B cell (primary cell): ENCODE measurements at regions not wholly inside any gene's neighbourhood (a gene's known extent, or its start where the extent isn't known, plus 50 kb on each side); places are given as distances from the start of the nearest gene placed in this dataset.
"Not testable (repeated sequence)": the region's sequence is repeated elsewhere in the genome, so short reads cannot be mapped to it uniquely, and the experiment has no call there.

Experiments used
- ATAC-seq: fragments of 200-7000 bp; cut with Tn5 transposase; one replicate; pipeline ENCODE4 v1.10.0; 2021; ENCODE audit warnings: low read depth, mild to moderate bottlenecking, moderate number of reproducible peaks, moderate library complexity
- CTCF ChIA-PET: fragments of 350-600 bp; sonication (Branson Sonifier 250); formaldehyde crosslinking; loops from one replicate; lab custom pipeline; 2021; ENCODE audit warnings: antibody characterized with exemption, inconsistent platforms; lab: Charles Lee
- POLR2A ChIA-PET: fragments of 350-600 bp; sonication (Branson Sonifier 250); formaldehyde crosslinking; loops from one replicate; lab custom pipeline; 2021; ENCODE audit warnings: antibody characterized with exemption; lab: Charles Lee
- DNase-seq: peaks from one replicate; pipeline ENCODE4 v3.0.0; 2013
- H2AFZ ChIP-seq: 2 replicates; pipeline ENCODE4 v1.6.1; 2012; ENCODE audit warnings: mild to moderate bottlenecking, low read depth, low read length; ENCODE audit not compliant: insufficient read depth, poor library complexity, severe bottlenecking
- H3K27ac ChIP-seq, 2 donors: 1 replicate in 1 of 2; 2 replicates in 1 of 2; pipeline ENCODE4 v1.5.1; 2012 to 2013; ENCODE audit warnings: low read length in 2 of 2, mild to moderate bottlenecking in 2 of 2, moderate library complexity in 1 of 2
- H3K27me3 ChIP-seq, 4 experiments: fragments of 200-600 bp in 1 of 4; sonication (generic) in 1 of 4; replicated peaks in 1 of 4; 1 replicate in 2 of 4; 2 replicates in 2 of 4; pipeline versions ENCODE4 v1.6.1 to v1.7.0; 2013 to 2016; ENCODE audit warnings: low read length in 3 of 4, mild to moderate bottlenecking in 2 of 4, mixed read lengths in 1 of 4, moderate library complexity in 1 of 4; ENCODE audit not compliant: insufficient read depth in 4 of 4, control insufficient read depth in 3 of 4; ENCODE audit errors: control extremely low read depth in 1 of 4
- H3K36me3 ChIP-seq, 2 experiments: replicated peaks in 1 of 2; 1 replicate in 1 of 2; 2 replicates in 1 of 2; pipeline versions ENCODE4 v1.6.1 to v1.7.1; 2013; ENCODE audit warnings: low read length in 1 of 2; ENCODE audit not compliant: insufficient read depth in 2 of 2, control insufficient read depth in 1 of 2; ENCODE audit errors: control extremely low read depth in 1 of 2, extremely low read depth in 1 of 2
- H3K4me1 ChIP-seq, 2 donors: fragments of 200-600 bp in 1 of 2; sonication (generic) in 1 of 2; 1 replicate in 1 of 2; 2 replicates in 1 of 2; pipeline versions ENCODE4 v1.5.1 to v1.6.1; 2013 to 2017; ENCODE audit warnings: low read length in 2 of 2; ENCODE audit not compliant: control insufficient read depth in 2 of 2, insufficient read depth in 2 of 2
- H3K4me2 ChIP-seq: replicated peaks from 2 replicates; pipeline ENCODE3; 2012; ENCODE audit warnings: mild to moderate bottlenecking, low read depth, low read length; ENCODE audit not compliant: poor library complexity, severe bottlenecking
- H3K4me3 ChIP-seq, 5 experiments: fragments of 200-600 bp in 1 of 5; sonication (generic) in 1 of 5; 1 replicate in 3 of 5; 2 replicates in 2 of 5; pipeline versions ENCODE4 v1.5.1 to v1.7.0; 2011 to 2016; ENCODE audit warnings: low read length in 4 of 5, mild to moderate bottlenecking in 4 of 5, low read depth in 2 of 5, control low read depth in 1 of 5, moderate library complexity in 1 of 5; ENCODE audit not compliant: insufficient read depth in 1 of 5; ENCODE audit errors: control extremely low read depth in 1 of 5, extremely low read depth in 1 of 5
- H3K79me2 ChIP-seq: fragments of 200-600 bp; sonication (generic); one replicate; pipeline ENCODE4 v1.6.0; 2016; ENCODE audit warnings: low read length; ENCODE audit not compliant: control insufficient read depth, insufficient read depth
- H3K9ac ChIP-seq: fragments of 200-600 bp; sonication (generic); 2 replicates; pipeline ENCODE4 v1.6.1; 2017; ENCODE audit warnings: mild to moderate bottlenecking, low read length, moderate library complexity
- H3K9me3 ChIP-seq, 3 donors: one replicate each; pipeline versions ENCODE4 v1.6.1 to v1.7.1; 2013; ENCODE audit warnings: low read length in 2 of 3; ENCODE audit not compliant: control insufficient read depth in 2 of 3, insufficient read depth in 1 of 3; ENCODE audit errors: control extremely low read depth in 1 of 3
- H4K20me1 ChIP-seq: 2 replicates; pipeline ENCODE4 v1.6.0; 2012; ENCODE audit warnings: mild to moderate bottlenecking, low read length; ENCODE audit not compliant: insufficient read depth, control insufficient read depth, poor library complexity, severe bottlenecking
- H3K27ac Mint-ChIP-seq: one replicate; pipeline ENCODE4 v1.8.0; 2021; ENCODE audit warnings: mixed read lengths
- H3K27me3 Mint-ChIP-seq: one replicate; pipeline ENCODE4 v1.8.0; 2021; ENCODE audit warnings: mixed read lengths
- H3K4me1 Mint-ChIP-seq: one replicate; pipeline ENCODE4 v1.8.0; 2021; ENCODE audit warnings: mixed read lengths
- H3K4me3 Mint-ChIP-seq: one replicate; pipeline ENCODE4 v1.8.0; 2021; ENCODE audit warnings: mixed read lengths
- H3K9me3 Mint-ChIP-seq: one replicate; pipeline ENCODE4 v1.8.0; 2022; ENCODE audit warnings: mixed read lengths; ENCODE audit not compliant: insufficient read depth
- WGBS: methylation state at CpG from one replicate; pipeline ENCODE4 v1.1.5; 2013; ENCODE audit warnings: missing lambda C conversion rate; ENCODE audit not compliant: insufficient coverage; 5-methylcytosine and 5-hydroxymethylcytosine counted together
- intact Hi-C: fragments of 100-400 bp; cut with micrococcal nuclease; formaldehyde crosslinking; loops from one replicate; pipeline ENCODE4 v1.10.0; 2022

GRCh38 chr15:24518772-24519171 lies 156.8 kb upstream of the NPAP1 start:
- H3K4me1 Mint-ChIP-seq, H3K4me2 ChIP-seq, H3K9me3 Mint-ChIP-seq, H3K4me3 ChIP-seq, H3K79me2 ChIP-seq, H3K27ac ChIP-seq, H3K27me3 ChIP-seq, H3K9ac ChIP-seq, H2AFZ ChIP-seq, CTCF ChIA-PET, intact Hi-C loops, H3K4me3 Mint-ChIP-seq, H4K20me1 ChIP-seq, POLR2A ChIA-PET, H3K36me3 ChIP-seq, DNase-seq, ATAC-seq, H3K27me3 Mint-ChIP-seq, H3K27ac Mint-ChIP-seq, H3K9me3 ChIP-seq, H3K4me1 ChIP-seq: not testable (repeated sequence)
- WGBS = 72% methylated on average over 2 of the region's 4 CpGs

- ATAC-seq, H3K4me2 ChIP-seq, H3K4me1 ChIP-seq, H3K9me3 Mint-ChIP-seq, H3K9ac ChIP-seq, intact Hi-C loops, H3K27ac ChIP-seq, H3K79me2 ChIP-seq, POLR2A ChIA-PET, H3K4me1 Mint-ChIP-seq, H3K9me3 ChIP-seq, H3K4me3 ChIP-seq, DNase-seq, H3K4me3 Mint-ChIP-seq, H3K27me3 Mint-ChIP-seq, H3K27me3 ChIP-seq, H4K20me1 ChIP-seq, H3K27ac Mint-ChIP-seq, H2AFZ ChIP-seq, H3K36me3 ChIP-seq, CTCF ChIA-PET: not testable (repeated sequence)
- 60% methylated on average over 1 of the region's 3 CpGs for WGBS
Measured at GRCh38 chr15:24531235-24531634, 144.3 kb upstream of the NPAP1 start.

- ATAC-seq, H3K4me3 Mint-ChIP-seq, H3K27me3 ChIP-seq, H3K4me2 ChIP-seq, H3K9ac ChIP-seq, H3K36me3 ChIP-seq, H3K4me1 Mint-ChIP-seq, POLR2A ChIA-PET, H3K4me3 ChIP-seq, CTCF ChIA-PET, H2AFZ ChIP-seq, DNase-seq, H3K27me3 Mint-ChIP-seq, H4K20me1 ChIP-seq, H3K9me3 ChIP-seq, intact Hi-C loops, H3K4me1 ChIP-seq, H3K27ac ChIP-seq, H3K27ac Mint-ChIP-seq, H3K9me3 Mint-ChIP-seq, H3K79me2 ChIP-seq: not testable (repeated sequence)
- WGBS = 100% methylated on average over 1 of the region's 1 CpG
Measured at GRCh38 chr15:24534032-24534431, 141.5 kb upstream of the NPAP1 start.

GRCh38 chr15:24557281-24557680 lies 118.3 kb upstream of the NPAP1 start:
- H3K27ac Mint-ChIP-seq, H3K36me3 ChIP-seq, DNase-seq, H3K4me2 ChIP-seq, H3K27me3 ChIP-seq, H3K9ac ChIP-seq, H3K4me3 Mint-ChIP-seq, ATAC-seq, H3K79me2 ChIP-seq, H3K4me3 ChIP-seq, POLR2A ChIA-PET, H2AFZ ChIP-seq, H3K4me1 Mint-ChIP-seq, H3K27me3 Mint-ChIP-seq, H4K20me1 ChIP-seq, H3K27ac ChIP-seq, H3K4me1 ChIP-seq, CTCF ChIA-PET, H3K9me3 ChIP-seq: not testable (repeated sequence)
- peaks cover 10% of the 10 kb centered on the region for H3K9me3 Mint-ChIP-seq
- no CpG with 5 or more reads among the region's 5 CpGs for WGBS
- intact Hi-C loops = loop anchor here (10.0 kb wide), 1 partner anchor 392 kb away; no protein-coding TSS in a partner anchor
